Daoy (cell line): ENCODE measurements at regions not wholly inside any gene's neighbourhood (a gene's known extent, or its start where the extent isn't known, plus 50 kb on each side); places are given as distances from the start of the nearest gene placed in this dataset.
"Not testable (repeated sequence)": the region's sequence is repeated elsewhere in the genome, so short reads cannot be mapped to it uniquely, and the experiment has no call there.

Experiments used
- DNase-seq: peaks from one replicate; pipeline ENCODE4 v3.0.0-alpha.2; 2015; ENCODE audit warnings: low read depth

DNA sequence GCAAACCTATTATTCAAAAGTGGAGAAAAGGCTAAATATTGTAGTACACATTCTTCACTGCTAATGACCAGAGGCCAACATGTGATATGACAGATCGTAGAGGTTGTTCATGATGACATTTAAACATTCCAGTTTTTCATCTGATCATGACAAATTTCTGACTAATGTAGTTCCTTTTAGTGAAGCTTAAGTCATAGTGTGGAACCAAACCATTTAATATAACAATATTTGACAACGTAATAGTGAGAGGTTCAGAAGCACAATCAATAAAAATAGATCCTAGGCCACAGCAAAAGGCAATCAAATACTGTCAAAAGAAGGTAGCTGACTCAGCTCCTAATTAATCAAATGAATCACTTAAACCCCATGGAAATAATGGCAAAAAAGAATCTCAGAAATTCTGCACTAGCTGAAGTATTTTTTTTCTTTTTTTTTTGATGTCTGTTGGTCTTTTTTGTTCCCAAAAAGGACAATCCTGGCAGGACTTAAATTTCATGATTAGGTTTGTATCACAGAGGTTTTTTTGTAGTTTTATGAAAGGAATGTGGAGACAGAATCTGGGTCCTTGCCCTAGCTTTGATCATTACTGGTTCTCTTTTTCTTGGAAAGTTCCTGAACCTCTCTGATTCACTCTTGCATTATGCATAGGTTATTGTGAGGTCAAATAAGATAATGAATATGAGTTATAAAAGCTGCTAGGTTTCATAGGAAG is 795.0 kb downstream of the DTWD2 start:
- no peak for DNase-seq

DNA sequence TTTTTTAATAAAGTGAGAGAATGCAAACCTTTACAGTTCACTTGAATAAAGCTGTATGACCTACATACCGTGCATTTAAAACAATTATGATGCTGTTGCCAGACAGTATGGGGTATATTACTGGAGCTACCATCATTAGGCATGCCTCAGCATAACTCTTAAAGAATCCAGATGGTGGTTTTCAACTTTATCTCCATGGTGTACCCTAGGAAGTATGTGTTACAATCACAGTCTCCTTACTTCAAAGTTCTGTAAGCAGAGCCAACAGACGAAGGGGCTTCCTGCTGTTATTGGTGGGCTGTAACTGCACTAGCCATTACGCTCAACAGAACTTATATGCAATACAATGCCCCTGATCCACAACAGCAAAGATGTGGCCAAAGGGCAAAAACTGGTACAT is 803.3 kb downstream of the DTWD2 start:
- no peak for DNase-seq

DNA sequence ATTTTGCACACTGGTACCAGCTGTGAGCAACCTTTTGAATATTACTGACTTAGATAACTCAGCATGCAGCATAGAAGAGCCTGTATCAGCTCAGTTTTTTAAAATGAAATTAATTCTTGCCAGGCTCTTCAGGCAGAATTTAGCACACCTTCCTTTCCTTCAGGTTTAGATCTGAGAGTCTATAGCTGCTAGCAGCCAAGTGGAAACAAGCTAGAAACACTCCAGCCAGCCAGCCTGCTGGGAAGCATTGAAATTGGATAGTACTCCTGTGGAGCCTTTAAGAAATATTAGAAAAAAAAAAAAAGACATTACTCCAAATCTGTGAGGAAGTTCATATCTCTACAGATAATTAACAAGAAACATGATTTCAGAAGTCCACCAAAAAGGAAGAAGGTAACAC is 812.2 kb downstream of the DTWD2 start:
- no peak for DNase-seq

DNA sequence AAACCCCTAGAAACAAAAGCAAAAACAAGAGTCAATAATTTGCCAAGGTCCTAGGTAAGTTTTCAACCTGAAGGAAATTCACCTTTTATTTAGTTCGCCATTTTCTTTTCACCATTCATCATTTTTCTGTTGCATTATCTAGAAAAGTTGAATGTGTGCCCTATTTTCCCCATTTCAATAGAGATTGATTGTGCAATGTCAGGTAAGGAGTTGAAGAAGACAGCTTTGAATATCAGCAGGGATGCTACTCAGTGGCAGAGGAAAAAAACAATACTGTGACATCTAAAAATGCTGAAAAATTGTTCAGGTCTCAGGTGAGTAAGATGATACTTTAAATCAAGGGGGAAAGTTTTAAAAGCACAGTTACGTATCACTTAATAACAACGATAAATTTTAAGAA is 813.7 kb downstream of the DTWD2 start:
- no peak for DNase-seq

DNA sequence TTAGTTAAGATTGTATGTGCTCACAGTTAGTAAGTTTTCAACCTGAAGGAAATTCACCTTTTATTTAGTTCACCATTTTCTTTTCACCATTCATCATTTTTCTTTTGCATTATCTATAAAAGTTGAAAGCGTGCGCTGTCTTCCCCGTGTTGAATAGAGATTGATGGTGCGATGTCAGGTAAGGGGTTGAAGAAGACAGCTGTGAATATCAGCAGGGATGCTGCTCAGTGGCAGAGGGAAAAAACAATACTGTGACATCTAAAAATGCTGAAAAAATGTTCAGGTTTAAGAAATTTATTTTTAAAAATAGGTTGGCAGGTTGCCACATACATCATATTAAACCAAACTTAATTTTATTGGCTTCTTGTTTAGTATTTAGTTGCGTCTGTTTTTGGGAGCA is 815.0 kb downstream of the DTWD2 start:
- DNase-seq = no peak

DNA sequence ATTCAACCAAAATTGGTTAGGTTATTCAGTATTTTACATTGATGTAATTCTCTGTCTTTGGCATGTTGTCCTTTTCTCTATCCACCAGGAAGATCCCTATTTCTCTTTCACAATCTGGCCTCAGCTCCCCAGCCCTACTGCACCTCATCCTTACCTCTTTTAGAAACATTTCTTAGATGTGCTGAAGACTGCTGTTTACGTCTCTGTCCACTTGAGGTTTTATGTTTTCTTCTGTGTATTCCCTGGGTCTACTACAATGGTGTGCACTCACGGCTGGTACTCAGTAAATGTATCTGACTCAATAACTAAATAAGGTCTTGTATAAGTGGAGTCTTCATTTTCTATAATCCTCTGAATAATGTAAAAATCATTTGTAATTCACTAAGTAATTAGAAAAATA is 822.7 kb downstream of the DTWD2 start:
- no peak for DNase-seq

DNA sequence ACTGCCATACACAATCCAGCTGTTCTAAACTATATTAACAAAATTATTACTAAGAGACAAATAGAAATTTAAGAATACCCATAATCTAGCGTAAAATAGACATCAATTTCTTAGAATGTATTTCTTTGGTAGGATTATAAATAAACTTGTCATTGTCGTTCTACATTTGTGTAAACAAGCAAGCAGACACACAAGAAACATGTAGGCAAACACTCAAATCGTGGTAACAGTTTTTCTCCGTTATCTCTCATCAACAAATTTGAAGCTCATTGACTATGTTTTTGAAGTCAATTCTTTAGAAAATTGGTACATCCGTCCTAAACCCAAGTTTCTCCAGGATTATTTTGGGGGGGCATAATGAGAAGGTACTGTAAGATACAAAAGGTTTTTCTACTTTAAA is 832.2 kb downstream of the DTWD2 start:
- DNase-seq = no peak

DNA sequence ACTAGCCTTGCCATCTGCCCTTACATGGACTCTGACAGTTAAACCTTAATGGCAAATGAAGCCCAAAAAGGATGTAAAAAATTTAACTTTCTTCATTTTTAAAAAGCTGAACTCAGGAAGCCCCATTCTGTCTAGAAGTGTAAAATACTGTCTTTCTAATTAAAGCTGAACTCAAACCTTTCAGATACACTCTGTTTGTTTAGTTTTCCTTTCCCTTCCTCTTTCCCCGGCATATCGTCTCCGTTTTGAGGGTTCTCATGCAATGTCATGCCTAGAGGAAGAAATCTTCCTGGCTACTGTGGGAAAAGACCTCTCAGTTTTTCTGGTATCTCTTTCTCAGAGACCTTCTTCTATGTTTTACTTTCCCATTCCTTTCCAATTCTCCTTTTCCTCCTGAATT is 841.5 kb downstream of the DTWD2 start:
- no peak for DNase-seq

DNA sequence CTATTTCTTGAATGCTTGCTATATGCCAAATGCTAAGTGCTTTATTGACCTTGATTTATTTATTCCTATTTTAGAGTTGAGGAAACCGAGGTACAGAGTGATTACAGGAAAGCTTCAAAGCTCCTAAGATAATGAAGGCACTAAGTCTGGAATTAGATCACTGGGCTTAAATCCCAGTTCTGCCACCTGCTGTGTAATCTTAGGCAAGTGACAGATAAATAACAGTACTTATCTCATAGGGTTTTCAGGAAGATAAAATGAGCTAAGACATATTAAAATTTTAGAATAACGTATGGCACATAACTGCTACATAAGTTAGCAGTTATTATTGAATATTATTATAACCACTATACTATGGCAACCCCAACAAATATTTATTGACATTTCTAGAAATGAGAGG is 843.8 kb downstream of the DTWD2 start:
- no peak for DNase-seq

DNA sequence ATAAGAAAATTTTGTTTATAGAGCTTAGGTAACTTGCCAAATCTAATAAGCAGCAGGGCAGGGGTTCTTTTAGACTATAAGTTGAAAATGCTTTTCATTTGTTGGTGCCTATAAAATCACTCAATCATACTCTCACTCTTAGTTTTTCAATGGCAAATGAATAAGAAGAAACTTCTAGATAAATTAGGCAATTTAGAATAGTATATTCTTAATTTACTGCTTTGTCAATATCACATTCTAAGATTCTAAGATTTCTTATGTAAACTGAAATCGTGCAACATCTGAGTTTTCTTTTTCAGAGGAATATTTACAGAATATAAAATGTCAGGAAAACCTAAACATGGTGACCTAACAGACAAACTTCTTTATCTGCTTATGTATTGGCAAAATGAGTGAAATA is 849.0 kb downstream of the DTWD2 start:
- DNase-seq = no peak

DNA sequence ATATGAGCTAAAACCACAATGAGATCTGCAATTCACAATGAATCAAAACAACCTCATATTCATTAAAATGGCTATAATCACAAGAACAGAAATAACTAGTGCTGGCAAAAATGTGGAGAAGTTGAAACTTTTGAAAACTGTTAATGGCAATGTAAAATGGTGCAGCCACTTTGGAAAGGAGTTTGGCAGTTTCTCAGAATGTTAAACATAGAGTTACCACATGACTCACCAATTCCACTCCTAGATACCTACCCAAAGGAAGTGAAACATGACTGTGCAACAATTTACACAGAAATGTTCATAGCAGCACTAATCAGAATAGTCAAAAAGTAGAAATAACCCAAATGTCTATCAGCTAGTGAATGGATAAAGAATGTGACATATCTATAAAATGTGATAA is 862.2 kb downstream of the DTWD2 start:
- no peak for DNase-seq

DNA sequence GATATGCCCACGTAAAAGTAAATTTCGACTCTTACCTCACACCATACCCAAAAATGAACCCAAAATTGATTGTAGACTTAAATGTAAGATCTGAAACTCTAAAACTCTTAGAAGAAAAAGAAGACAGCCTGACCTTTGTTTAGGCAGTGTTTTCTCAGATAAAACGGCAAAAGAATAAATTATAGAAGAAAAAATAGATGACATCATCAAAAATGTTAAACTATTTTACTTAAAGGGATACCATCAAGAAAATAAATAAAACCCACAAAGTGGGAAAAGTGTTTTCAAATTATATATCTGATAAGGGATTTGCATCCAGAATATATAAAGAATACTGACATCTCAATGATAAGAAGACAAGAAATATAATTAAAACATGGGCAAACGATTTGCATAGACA is 862.7 kb downstream of the DTWD2 start:
- DNase-seq = no peak

DNA sequence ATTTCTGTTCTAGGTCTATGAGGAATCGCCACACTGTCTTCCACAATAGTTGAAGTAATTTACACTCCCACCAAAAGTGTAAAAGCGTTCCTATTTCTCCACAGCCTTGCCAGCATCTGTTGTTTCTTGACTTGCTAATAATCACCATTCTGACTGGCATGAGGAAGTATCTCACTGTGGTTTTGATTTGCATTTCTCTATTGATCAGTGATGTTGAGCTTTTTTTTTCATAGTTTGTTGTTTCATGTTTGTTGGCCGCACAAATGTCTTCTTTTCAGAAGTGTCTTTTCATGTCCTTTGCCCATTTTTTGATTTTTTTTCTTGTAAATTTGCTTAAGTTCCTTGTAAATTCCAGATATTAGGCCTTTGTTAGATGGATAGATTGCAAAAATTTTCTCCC is 867.1 kb downstream of the DTWD2 start:
- no peak for DNase-seq

DNA sequence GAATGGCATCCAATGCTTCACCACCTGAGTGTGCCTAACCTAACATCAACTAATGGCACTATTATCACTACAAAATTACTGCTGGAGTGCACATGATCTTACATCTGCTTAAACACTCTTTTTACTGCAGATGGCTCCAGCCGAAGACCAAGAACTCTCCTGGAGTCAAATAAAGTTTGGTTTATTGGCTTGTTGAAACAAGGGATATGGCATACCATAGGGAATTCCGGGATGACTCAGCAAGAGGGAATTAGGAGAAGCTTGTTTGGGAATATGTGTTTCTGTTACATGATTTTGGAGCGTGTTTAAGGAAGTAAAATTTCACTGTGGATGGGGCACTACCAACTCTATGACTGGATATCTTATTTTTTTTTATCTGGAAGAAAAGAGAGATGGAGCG is 872.6 kb downstream of the DTWD2 start:
- DNase-seq = no peak

DNA sequence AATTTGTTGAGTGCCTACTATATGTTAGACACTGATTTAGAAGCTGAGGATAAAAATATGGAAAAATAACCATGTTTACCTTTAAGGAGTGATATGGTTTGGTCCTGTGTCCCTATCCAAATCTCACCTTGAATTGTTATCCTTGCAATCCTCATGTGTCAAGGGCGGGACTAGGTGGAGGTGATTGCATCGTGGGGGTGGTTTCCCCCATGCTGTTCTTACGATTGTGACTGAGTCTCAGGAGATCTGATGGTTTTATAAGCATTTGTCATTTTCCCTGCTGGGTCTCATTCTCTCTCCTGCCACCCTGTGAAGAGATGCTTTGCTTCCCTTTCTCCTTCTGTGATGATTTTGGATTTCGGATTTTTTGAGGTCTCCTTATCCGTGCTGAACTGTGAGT is 876.4 kb downstream of the DTWD2 start:
- DNase-seq = no peak

DNA sequence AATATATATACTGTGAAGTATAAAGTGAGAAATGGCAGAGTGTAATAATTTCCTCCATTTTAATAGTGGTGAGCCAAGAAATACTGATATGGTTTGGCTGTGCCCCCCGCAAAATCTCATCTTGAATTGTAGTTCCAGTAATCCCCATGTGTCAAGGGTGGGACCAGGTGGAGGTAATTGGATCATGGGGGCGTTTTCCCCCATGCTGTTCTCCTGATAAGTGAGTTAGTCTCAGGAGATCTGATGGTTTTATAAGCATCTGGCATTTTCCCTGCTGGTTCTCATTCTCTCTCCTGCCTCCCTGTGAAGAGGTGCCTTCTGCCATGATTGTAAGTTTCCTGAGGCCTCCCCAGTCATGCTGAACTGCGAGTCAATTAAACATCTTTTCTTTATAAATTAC is 881.1 kb downstream of the DTWD2 start:
- DNase-seq = not testable (repeated sequence)

DNA sequence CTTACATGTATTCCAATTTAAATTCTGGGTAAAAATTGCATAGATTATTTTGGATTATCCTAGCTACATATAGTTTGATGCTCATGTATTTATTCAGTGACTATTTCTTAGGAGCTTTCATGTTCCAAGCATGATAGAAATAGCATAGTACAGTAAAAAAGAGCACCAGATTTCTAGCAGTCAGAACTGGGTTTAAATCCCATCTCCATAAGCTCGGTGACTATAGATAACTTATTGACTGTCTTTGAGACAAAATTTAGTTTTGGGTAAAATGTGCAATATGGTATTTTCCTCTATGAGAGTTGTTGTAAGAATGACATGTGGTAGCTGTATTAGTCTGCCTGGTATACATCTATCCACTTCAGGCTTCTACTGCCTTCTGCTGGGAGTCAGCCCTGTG is 889.6 kb downstream of the DTWD2 start:
- DNase-seq = no peak

DNA sequence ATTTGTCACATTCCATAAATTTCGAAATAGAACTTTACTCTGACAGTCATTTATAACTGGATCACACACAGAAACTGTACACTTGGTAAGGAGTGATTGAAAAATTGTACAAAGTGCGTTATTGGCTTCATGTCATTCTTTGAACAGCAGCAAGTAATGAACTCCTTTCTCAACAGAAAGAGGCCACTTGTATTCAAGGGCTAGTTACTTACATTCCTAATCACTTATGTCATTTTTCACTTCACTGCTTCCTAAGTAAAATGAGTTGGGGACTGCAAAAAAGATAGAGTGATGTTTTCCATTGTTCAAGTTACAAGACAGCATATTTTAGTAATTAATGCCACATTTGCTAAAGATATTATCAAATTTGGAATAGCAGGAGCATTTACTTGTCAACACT is 893.2 kb downstream of the DTWD2 start:
- DNase-seq = no peak

DNA sequence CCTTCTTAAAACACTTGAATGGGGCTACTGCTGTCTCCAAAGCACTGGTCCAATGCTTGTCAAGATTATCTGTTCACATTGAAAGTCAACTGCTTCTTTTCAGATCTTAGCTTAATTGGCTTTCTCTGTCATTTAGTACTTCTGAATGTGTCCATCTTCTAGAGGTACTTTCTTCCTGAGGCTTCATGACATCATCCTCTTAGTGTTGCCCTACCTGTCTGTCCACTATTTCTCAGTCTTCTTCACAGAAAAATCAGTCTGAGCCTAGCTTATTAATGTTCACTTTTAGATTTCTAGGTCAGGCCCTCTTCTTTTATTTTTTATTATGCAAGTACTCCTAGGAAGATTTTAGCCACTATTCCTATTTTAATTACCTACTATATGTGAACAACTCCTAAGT is 899.9 kb downstream of the DTWD2 start:
- no peak for DNase-seq

DNA sequence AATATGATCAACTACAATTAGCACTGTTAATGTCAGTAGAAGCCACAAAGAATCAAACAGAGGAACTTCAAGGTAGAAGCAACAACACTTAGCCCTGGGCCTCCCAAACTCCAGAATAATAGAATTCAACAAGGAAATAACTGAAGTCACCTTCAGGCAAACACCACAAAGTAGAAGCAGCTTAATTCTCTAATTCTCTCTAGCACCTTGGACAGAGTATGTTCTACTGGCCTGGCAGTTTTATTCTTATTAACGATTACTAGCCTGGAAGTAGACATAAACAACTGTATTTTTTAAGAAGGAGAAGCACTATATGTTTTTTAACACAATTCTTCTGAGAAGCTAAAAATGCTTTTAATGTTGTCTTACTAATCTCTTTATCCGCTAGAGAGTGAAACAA is 911.9 kb downstream of the DTWD2 start:
- DNase-seq = no peak

DNA sequence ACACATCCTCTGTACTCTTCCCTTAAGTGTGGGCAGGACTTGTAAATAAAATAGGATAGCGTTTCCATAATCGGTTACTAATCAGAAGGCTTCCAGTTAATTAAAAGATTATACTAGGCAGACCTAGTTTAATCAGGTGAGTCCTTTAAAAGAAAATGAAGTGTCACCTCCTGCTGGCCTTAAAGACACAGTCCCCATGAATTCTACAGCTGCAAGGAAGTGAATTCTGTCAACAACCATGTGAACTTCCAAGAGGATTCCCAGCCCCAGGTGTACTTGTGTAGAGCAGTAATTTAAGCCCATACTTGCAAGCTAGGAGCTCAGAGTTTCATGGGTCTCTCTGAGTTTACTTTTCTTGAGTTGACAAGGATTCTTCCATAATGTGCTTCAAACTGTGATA is 918.3 kb downstream of the DTWD2 start:
- DNase-seq = no peak

DNA sequence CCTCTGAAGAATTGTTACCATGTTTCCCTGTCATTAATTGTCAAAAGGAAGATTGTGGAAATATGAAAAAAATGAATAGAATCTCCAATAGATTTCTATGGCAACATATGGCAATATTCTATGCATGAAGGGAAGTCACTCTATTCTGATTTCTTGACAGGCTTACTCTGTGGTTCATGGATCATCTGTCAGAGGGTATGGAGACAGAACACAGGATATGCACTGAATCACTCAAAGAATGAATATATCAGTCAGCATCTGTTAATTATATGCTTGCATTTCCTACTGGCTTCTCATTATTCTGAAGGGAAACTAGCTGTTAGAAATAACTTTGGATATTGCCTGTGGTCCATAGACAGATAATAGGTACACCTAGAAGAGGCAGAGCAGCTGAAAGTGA is 918.9 kb downstream of the DTWD2 start:
- DNase-seq = no peak

DNA sequence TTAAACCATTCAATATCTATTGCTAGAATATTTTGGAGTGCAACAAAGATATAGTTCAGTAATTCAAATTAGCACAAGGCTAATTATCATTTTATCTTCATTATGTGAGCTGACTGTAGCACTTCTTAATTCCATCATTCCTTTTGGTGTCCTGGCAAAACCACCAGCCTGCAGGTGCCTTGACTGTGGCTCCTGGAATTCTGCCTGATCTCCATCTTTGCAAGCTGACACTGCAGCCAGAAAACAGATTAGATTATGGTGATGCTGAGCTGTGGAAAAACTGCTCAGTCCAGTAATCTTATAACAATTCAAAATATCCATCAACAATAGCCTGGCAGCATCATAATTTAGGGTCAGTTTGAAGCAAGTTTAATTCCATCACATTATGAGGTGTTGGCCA is 919.5 kb downstream of the DTWD2 start:
- DNase-seq = no peak

DNA sequence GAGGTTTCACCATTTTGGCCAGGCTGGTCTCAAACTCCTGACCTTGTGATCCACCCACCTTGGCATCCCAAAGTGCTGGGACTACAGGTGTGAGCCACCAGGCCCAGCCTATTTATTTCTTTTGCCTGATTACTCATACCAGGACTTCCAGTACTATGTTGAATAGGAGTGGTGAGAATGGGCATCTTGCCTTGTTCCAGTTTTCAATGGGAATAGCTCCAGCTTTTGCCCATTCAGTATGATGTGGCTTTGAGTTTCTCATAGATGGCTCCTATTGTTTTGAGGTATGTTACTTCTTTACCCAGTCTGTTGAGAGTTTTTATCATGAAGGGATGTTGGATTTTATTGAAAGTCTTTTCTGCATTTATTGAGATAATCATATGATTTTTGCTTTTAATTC is 924.5 kb downstream of the DTWD2 start:
- not testable (repeated sequence) for DNase-seq

DNA sequence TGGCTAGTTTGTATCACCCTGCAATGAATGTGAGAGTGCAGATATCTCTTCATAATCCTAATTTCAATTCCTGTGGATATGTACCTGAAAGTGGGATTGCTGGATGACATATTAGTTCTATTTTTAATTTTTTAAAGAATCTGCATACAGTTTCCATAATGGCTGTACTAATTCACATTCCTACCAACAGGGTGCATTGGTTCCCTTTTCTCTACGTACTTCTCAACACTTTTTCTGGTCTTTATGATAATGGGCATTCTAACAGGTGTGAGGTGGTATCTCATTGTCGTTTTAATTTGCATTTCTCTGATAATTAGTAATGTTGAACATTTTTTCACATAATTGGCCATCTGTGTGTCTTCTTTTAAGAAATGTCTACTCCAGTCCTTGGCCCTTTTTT is 927.5 kb downstream of the DTWD2 start:
- DNase-seq = no peak
